ENCODE measurements at regions not wholly inside any gene's neighbourhood (a gene's known extent, or its start where the extent isn't known, plus 50 kb on each side); places are given as distances from the start of the nearest gene placed in this dataset.

GRCh38 chr4:123510221-123510620 lies 113.6 kb downstream of the SPRY1 start:
- TF ChIP-seq GATA2 (IDR thresholded peaks at IDR 0.05; ENCODE audit: low read depth, low read length) (no peak), GATA3 (IDR thresholded peaks at IDR 0.05; ENCODE audit: low read depth, low read length) (no peak)

- TF ChIP-seq GATA2 (IDR thresholded peaks at IDR 0.05; ENCODE audit: low read depth, low read length) (no peak), GATA3 (IDR thresholded peaks at IDR 0.05; ENCODE audit: low read depth, low read length) (no peak)
These were observed 114.1 kb downstream of the SPRY1 start for GRCh38 chr4:123510659-123511058.

GRCh38 chr4:123516576-123516975 lies 120.0 kb downstream of the SPRY1 start:
- TF ChIP-seq GATA2 (IDR thresholded peaks at IDR 0.05; ENCODE audit: low read depth, low read length) (peak; percentile 58; the same call in 1 of the 2 replicates), GATA3 (IDR thresholded peaks at IDR 0.05; ENCODE audit: low read depth, low read length) (peak; percentile 26; the same call in 1 of the 2 replicates)

GRCh38 chr4:123517176-123517575 lies 120.6 kb downstream of the SPRY1 start:
- TF ChIP-seq GATA2 (IDR thresholded peaks at IDR 0.05; ENCODE audit: low read depth, low read length): no peak
- TF ChIP-seq GATA3 (IDR thresholded peaks at IDR 0.05; ENCODE audit: low read depth, low read length): no peak

GRCh38 chr4:123517971-123518370 lies 121.4 kb downstream of the SPRY1 start:
- TF ChIP-seq GATA2 (IDR thresholded peaks at IDR 0.05; ENCODE audit: low read depth, low read length): no peak
- TF ChIP-seq GATA3 (IDR thresholded peaks at IDR 0.05; ENCODE audit: low read depth, low read length): no peak

- TF ChIP-seq GATA2 (IDR thresholded peaks at IDR 0.05; ENCODE audit: low read depth, low read length): no peak
- no peak for TF ChIP-seq GATA3 (IDR thresholded peaks at IDR 0.05; ENCODE audit: low read depth, low read length)
These were observed 123.7 kb downstream of the SPRY1 start for GRCh38 chr4:123520325-123520724.

GRCh38 chr4:123522081-123522480 lies 125.5 kb downstream of the SPRY1 start:
- TF ChIP-seq GATA2 (IDR thresholded peaks at IDR 0.05; ENCODE audit: low read depth, low read length) (no peak), GATA3 (IDR thresholded peaks at IDR 0.05; ENCODE audit: low read depth, low read length) (no peak)

GRCh38 chr4:123522646-123523045 lies 126.1 kb downstream of the SPRY1 start:
- TF ChIP-seq GATA2 (IDR thresholded peaks at IDR 0.05; ENCODE audit: low read depth, low read length) (no peak), GATA3 (IDR thresholded peaks at IDR 0.05; ENCODE audit: low read depth, low read length) (no peak)

GRCh38 chr4:123524958-123525628 lies 128.5 kb downstream of the SPRY1 start:
- no peak for TF ChIP-seq GATA3 (IDR thresholded peaks at IDR 0.05; ENCODE audit: low read depth, low read length)
- no peak for TF ChIP-seq GATA2 (IDR thresholded peaks at IDR 0.05; ENCODE audit: low read depth, low read length)

- TF ChIP-seq GATA3 (IDR thresholded peaks at IDR 0.05; ENCODE audit: low read depth, low read length): no peak
- no peak for TF ChIP-seq GATA2 (IDR thresholded peaks at IDR 0.05; ENCODE audit: low read depth, low read length)
These were observed 129.9 kb downstream of the SPRY1 start for GRCh38 chr4:123526511-123526910.

- TF ChIP-seq GATA2 (IDR thresholded peaks at IDR 0.05; ENCODE audit: low read depth, low read length) (no peak), GATA3 (IDR thresholded peaks at IDR 0.05; ENCODE audit: low read depth, low read length) (no peak)
These were observed 132.1 kb downstream of the SPRY1 start for GRCh38 chr4:123528501-123529277.

- TF ChIP-seq GATA3 (IDR thresholded peaks at IDR 0.05; ENCODE audit: low read depth, low read length) (no peak), GATA2 (IDR thresholded peaks at IDR 0.05; ENCODE audit: low read depth, low read length) (no peak)
These were observed 132.6 kb downstream of the SPRY1 start for GRCh38 chr4:123529278-123529568.

GRCh38 chr4:123530357-123530756 lies 133.8 kb downstream of the SPRY1 start:
- TF ChIP-seq GATA2 (IDR thresholded peaks at IDR 0.05; ENCODE audit: low read depth, low read length): no peak
- TF ChIP-seq GATA3 (IDR thresholded peaks at IDR 0.05; ENCODE audit: low read depth, low read length): no peak

- TF ChIP-seq GATA3 (IDR thresholded peaks at IDR 0.05; ENCODE audit: low read depth, low read length) (no peak), GATA2 (IDR thresholded peaks at IDR 0.05; ENCODE audit: low read depth, low read length) (no peak)
These were observed 138.6 kb downstream of the SPRY1 start for GRCh38 chr4:123535037-123535748.

All from SH-SY5Y (cell line).